Endothelial cell of umbilical vein (primary cell): ENCODE measurements at regions not wholly inside any gene's neighbourhood (a gene's known extent, or its start where the extent isn't known, plus 50 kb on each side); places are given as distances from the start of the nearest gene placed in this dataset.

ENCODE experiments used
- BruUV-seq: library from RNA; stranded (reverse); fragments of 400-500 nt; replicated peaks from 2 replicates; lab custom pipeline; 2021; lab: Mats Ljungman, UMichigan
- CTCF ChIA-PET: fragments of 300-600, 350-600 bp; sonication (Branson Sonifier 250); formaldehyde crosslinking; loops from one replicate; lab custom pipeline; 2021; ENCODE audit warnings: antibody characterized with exemption, inconsistent platforms; lab: Charles Lee
- POLR2A ChIA-PET: fragments of 300-600, 350-600 bp; sonication (Branson Sonifier 250); formaldehyde crosslinking; loops from one replicate; lab custom pipeline; 2021; ENCODE audit warnings: antibody characterized with exemption, inconsistent platforms; lab: Charles Lee
- DNase-seq: peaks from one replicate; pipeline ENCODE4 v3.0.0-alpha.2; 2011; ENCODE audit warnings: low read depth, low spot score
- FAIRE-seq: peaks from 2 replicates; lab custom pipeline; 2011; peaks lifted over from hg19 to GRCh38; lab: Jason Lieb, UNC
- H2AFZ ChIP-seq: 2 replicates; pipeline ENCODE4 v1.6.0; 2012; ENCODE audit warnings: low read depth, low read length, control low read depth, inconsistent platforms
- H3K27ac ChIP-seq: 2 replicates; pipeline ENCODE4 v1.5.1; 2011; ENCODE audit warnings: low read depth, mild to moderate bottlenecking, control low read depth, low read length, moderate library complexity; ENCODE audit not compliant: insufficient read depth
- H3K27me3 ChIP-seq, 2 experiments: 2 replicates each; pipeline versions ENCODE4 v1.6.0 to v1.6.1; 2011; ENCODE audit warnings: low read length in 2 of 2, mixed read lengths in 1 of 2; ENCODE audit not compliant: control insufficient read depth in 2 of 2, insufficient read depth in 2 of 2
- H3K36me3 ChIP-seq, 2 experiments: 2 replicates in 1 of 2; 3 replicates in 1 of 2; pipeline ENCODE4 v1.5.1; 2011; ENCODE audit warnings: low read length in 2 of 2, mild to moderate bottlenecking in 1 of 2, moderate library complexity in 1 of 2; ENCODE audit not compliant: control insufficient read depth in 2 of 2, insufficient read depth in 2 of 2; ENCODE audit errors: extremely low read depth in 1 of 2
- H3K4me1 ChIP-seq: 3 replicates; pipeline ENCODE4 v1.5.1; 2011; ENCODE audit warnings: mild to moderate bottlenecking, low read length; ENCODE audit not compliant: control insufficient read depth, insufficient read depth; ENCODE audit errors: extremely low read depth
- H3K4me2 ChIP-seq: 2 replicates; pipeline ENCODE4 v1.6.1; 2011; ENCODE audit warnings: low read length, control low read depth, mixed read lengths; ENCODE audit not compliant: insufficient read depth
- H3K4me3 ChIP-seq, 3 experiments: fragments of 200-600 bp in 1 of 3; sonication (generic), shearing (Covaris generic) in 1 of 3; replicated peaks in 1 of 3; 2 replicates each; pipeline ENCODE4 v1.5.1; 2011 to 2016; ENCODE audit warnings: control low read depth in 3 of 3, low read length in 3 of 3, mild to moderate bottlenecking in 2 of 3, inconsistent platforms in 1 of 3, low read depth in 1 of 3, moderate library complexity in 1 of 3; ENCODE audit not compliant: insufficient read depth in 1 of 3
- H3K79me2 ChIP-seq: 2 replicates; pipeline ENCODE4 v1.6.0; 2012; ENCODE audit warnings: low read length, inconsistent platforms; ENCODE audit not compliant: control insufficient read depth, insufficient read depth
- H3K9ac ChIP-seq: replicated peaks from 2 replicates; pipeline ENCODE3; 2011; ENCODE audit warnings: low read length, control low read depth; ENCODE audit not compliant: insufficient read depth; ENCODE audit errors: extremely low read depth
- H3K9me1 ChIP-seq: replicated peaks from 3 replicates; pipeline ENCODE4 v1.6.0; 2011; ENCODE audit warnings: mild to moderate bottlenecking, low read length; ENCODE audit not compliant: control insufficient read depth, insufficient read depth; ENCODE audit errors: extremely low read depth
- H3K9me3 ChIP-seq: replicated peaks from 2 replicates; pipeline ENCODE4 v1.5.1; 2012; ENCODE audit warnings: low read length, inconsistent platforms; ENCODE audit not compliant: control insufficient read depth, insufficient read depth
- H4K20me1 ChIP-seq: replicated peaks from 2 replicates; pipeline ENCODE3; 2011; ENCODE audit warnings: mild to moderate bottlenecking, low read length; ENCODE audit not compliant: control insufficient read depth, insufficient read depth; ENCODE audit errors: extremely low read depth
- CTCF ChIP-seq, 2 donors: IDR thresholded peaks; 1 replicate in 1 of 2; 2 replicates in 1 of 2; pipeline ENCODE4 v1.5.1; 2011; ENCODE audit warnings: low read length in 2 of 2, mild to moderate bottlenecking in 2 of 2, moderate library complexity in 2 of 2, control low read depth in 1 of 2, inconsistent platforms in 1 of 2, low read depth in 1 of 2; ENCODE audit not compliant: insufficient read depth in 1 of 2; ENCODE audit errors: extremely low read depth in 1 of 2
- EZH2 ChIP-seq: IDR thresholded peaks from 2 replicates; pipeline ENCODE4 v1.6.1; 2012; ENCODE audit warnings: borderline replicate concordance, low read depth, mild to moderate bottlenecking, moderate library complexity, low read length, inconsistent platforms; ENCODE audit not compliant: severe bottlenecking
- FOS ChIP-seq: IDR thresholded peaks from 2 replicates; pipeline ENCODE4 v1.6.1; 2011; ENCODE audit warnings: mild to moderate bottlenecking, low read length, moderate library complexity, borderline replicate concordance; ENCODE audit not compliant: insufficient read depth
- GATA2 ChIP-seq: IDR thresholded peaks from 2 replicates; pipeline ENCODE4 v1.7.0; 2011; ENCODE audit warnings: low read depth, mild to moderate bottlenecking, moderate library complexity, mixed read lengths, low read length; ENCODE audit not compliant: insufficient read length, insufficient read depth
- JUN ChIP-seq: IDR thresholded peaks from 2 replicates; pipeline ENCODE4 v1.6.1; 2011; ENCODE audit warnings: borderline replicate concordance, low read depth; ENCODE audit not compliant: insufficient read length, insufficient read depth
- MAX ChIP-seq: IDR thresholded peaks from 2 replicates; pipeline ENCODE4 v1.6.1; 2011; ENCODE audit not compliant: insufficient read depth, insufficient read length
- MYC ChIP-seq: IDR thresholded peaks from one replicate; pipeline ENCODE4 v1.6.1; 2011; ENCODE audit warnings: mild to moderate bottlenecking, low read depth, low read length
- POLR2A ChIP-seq: IDR thresholded peaks from 2 replicates; pipeline ENCODE4 v1.6.1; 2012; ENCODE audit warnings: low read depth, mild to moderate bottlenecking, control low read depth, low read length
- POLR2AphosphoS5 ChIP-seq: IDR thresholded peaks from 2 replicates; pipeline ENCODE4 v1.6.1; 2012; ENCODE audit warnings: low read depth, mild to moderate bottlenecking, control low read depth, low read length, moderate library complexity; ENCODE audit not compliant: insufficient read depth
- dilution Hi-C: fragments of 300-500 bp; cut with MboI; formaldehyde crosslinking; loops from one replicate; pipeline ENCODE4 v1.15.0; 2019; ENCODE audit warnings: low sequenced_read_pairs; ENCODE audit not compliant: extremely low pct_ligation_motif_present
- intact Hi-C: fragments of 100-400 bp; cut with micrococcal nuclease; formaldehyde crosslinking; loops from one replicate; pipeline ENCODE4 v1.10.0; 2022

- Histone ChIP-seq H4K20me1 (no peaks in the 10 kb centered on the region), H3K36me3 (no peaks in the 10 kb centered on the region), H3K79me2 (peaks cover 20% of the 10 kb centered on the region), H3K9me3 (no peaks in the 10 kb centered on the region), H3K4me2 (no peak overlapping the region), H3K4me1 (no peaks in the 10 kb centered on the region), H3K9me1 (no peaks in the 10 kb centered on the region), H3K4me3 (no peak overlapping the region), H3K27ac (no peak overlapping the region), H3K9ac (no peak overlapping the region), H3K27me3 (no peaks in the 10 kb centered on the region), H2AFZ (no peak overlapping the region)
- intact Hi-C loops, result no loop called here
- TF ChIP-seq EZH2, result no peak
- no peak for TF ChIP-seq JUN
- no peak for TF ChIP-seq MYC
- DNase-seq (no peak), FAIRE-seq (no peak)
- ChIA-PET CTCF (no interaction called here), POLR2A (no interaction called here)
- dilution Hi-C loops, result no loop called here
- no TSS peak for BruUV-seq
Measured at GRCh38 chr6:77362055-77362454, 101.2 kb downstream of the HTR1B start.

- Histone ChIP-seq H3K9me1 (no peaks in the 10 kb centered on the region), H3K4me2 (no peak overlapping the region), H3K27me3 (no peaks in the 10 kb centered on the region), H3K4me1 (no peaks in the 10 kb centered on the region), H3K36me3 (no peaks in the 10 kb centered on the region), H3K4me3 (no peak overlapping the region), H4K20me1 (no peaks in the 10 kb centered on the region), H3K9ac (no peak overlapping the region), H3K27ac (no peak overlapping the region), H3K9me3 (no peaks in the 10 kb centered on the region), H3K79me2 (peaks cover 17% of the 10 kb centered on the region), H2AFZ (no peak overlapping the region)
- DNase-seq, result no peak
- intact Hi-C loops, result no loop called here
- POLR2A ChIA-PET, result no interaction called here
- BruUV-seq, result no TSS peak
- TF ChIP-seq MAX (no peak), JUN (no peak), POLR2A (no peak), POLR2AphosphoS5 (no peak), FOS (no peak), GATA2 (no peak), CTCF (IDR thresholded peaks at IDR 0.05; ENCODE audit: extremely low read depth in 1 of 2, insufficient read depth in 1 of 2, low read depth in 1 of 2, low read length in 2 of 2) (no peak), MYC (no peak), EZH2 (no peak)
- no peak for FAIRE-seq
- CTCF ChIA-PET, result interaction anchor here (1.3 kb wide), 2 partner anchors 8 to 68 kb away, joined by 3 read pairs; no protein-coding TSS in a partner anchor
- dilution Hi-C loops, result no loop called here
Measured at GRCh38 chr6:77361018-77361417, 102.3 kb downstream of the HTR1B start.
